ENCODE measurements at regions not wholly inside any gene's neighbourhood (a gene's known extent, or its start where the extent isn't known, plus 50 kb on each side); places are given as distances from the start of the nearest gene placed in this dataset.

- ChIA-PET CTCF (no interaction called here), POLR2A (no interaction called here)
- Histone ChIP-seq H3K4me1 (ENCODE audit: control insufficient read depth, insufficient read depth, low read length) (no peaks in the 10 kb centered on the region), H3K4me3 (ENCODE audit: low read depth in 2 of 2, low read length in 2 of 2) (no peak overlapping the region), H3K27me3 (ENCODE audit: control insufficient read depth, insufficient read depth, low read length) (no peaks in the 10 kb centered on the region), H3K36me3 (ENCODE audit: control insufficient read depth, insufficient read depth, low read length) (no peaks in the 10 kb centered on the region), H3K9me3 (ENCODE audit: control insufficient read depth, insufficient read depth, low read depth, low read length) (no peaks in the 10 kb centered on the region), H3K27ac (ENCODE audit: low read length) (no peak overlapping the region)
- no TSS peak for BruUV-seq (replicated peaks)
- ATAC-seq (no peak), DNase-seq (ENCODE audit: low read depth, low spot score) (no peak)
- in situ Hi-C loops (cut with HindIII; ENCODE audit: low pct_unique_long_range_greater_than_20kb, low sequenced_read_pairs), result no loop called here
- intact Hi-C loops (cut with micrococcal nuclease; ENCODE audit: unreplicated experiment), result no loop called here
- TF ChIP-seq SIN3A (IDR thresholded peaks at IDR 0.05; ENCODE audit: borderline replicate concordance, insufficient read depth, low read depth, low read length) (no peak), TCF7L2 (IDR thresholded peaks at IDR 0.05; ENCODE audit: low read depth, low read length) (no peak), REST (IDR thresholded peaks at IDR 0.05; ENCODE audit: insufficient read depth in 1 of 2, low read depth in 2 of 2, low read length in 1 of 2) (no peak), POLR2AphosphoS5 (IDR thresholded peaks at IDR 0.05; ENCODE audit: low read depth, low read length) (no peak), CTCF (IDR thresholded peaks at IDR 0.05) (no peak)
Observed at GRCh38 chr16:63883091-63883490, 1238.8 kb downstream of the CDH11 start.

GRCh38 chr16:63882576-63882975 lies 1239.3 kb downstream of the CDH11 start:
- no peaks in the 10 kb centered on the region for H3K36me3 ChIP-seq (ENCODE audit: control insufficient read depth, insufficient read depth, low read length)

More at GRCh38 chr16:63882576-63882975, 1239.3 kb downstream of the CDH11 start:
- in situ Hi-C loops (cut with HindIII; ENCODE audit: low pct_unique_long_range_greater_than_20kb, low sequenced_read_pairs) (no loop called here), intact Hi-C loops (cut with micrococcal nuclease; ENCODE audit: unreplicated experiment) (no loop called here)
- Histone ChIP-seq H3K4me1 (ENCODE audit: control insufficient read depth, insufficient read depth, low read length) (no peaks in the 10 kb centered on the region), H3K4me3 (ENCODE audit: low read depth in 2 of 2, low read length in 2 of 2) (no peak overlapping the region), H3K27ac (ENCODE audit: low read length) (no peak overlapping the region), H3K9me3 (ENCODE audit: control insufficient read depth, insufficient read depth, low read depth, low read length) (no peaks in the 10 kb centered on the region), H3K27me3 (ENCODE audit: control insufficient read depth, insufficient read depth, low read length) (no peaks in the 10 kb centered on the region)
- ChIA-PET POLR2A (no interaction called here), CTCF (no interaction called here)
- DNase-seq (ENCODE audit: low read depth, low spot score) (no peak), ATAC-seq (no peak)
- BruUV-seq (replicated peaks), result no TSS peak
- TF ChIP-seq CTCF (IDR thresholded peaks at IDR 0.05) (no peak), REST (IDR thresholded peaks at IDR 0.05; ENCODE audit: insufficient read depth in 1 of 2, low read depth in 2 of 2, low read length in 1 of 2) (no peak), SIN3A (IDR thresholded peaks at IDR 0.05; ENCODE audit: borderline replicate concordance, insufficient read depth, low read depth, low read length) (no peak), POLR2AphosphoS5 (IDR thresholded peaks at IDR 0.05; ENCODE audit: low read depth, low read length) (no peak), TCF7L2 (IDR thresholded peaks at IDR 0.05; ENCODE audit: low read depth, low read length) (no peak)
